Naive thymus-derived CD8-positive, alpha-beta T cell (primary cell): ENCODE measurements at regions not wholly inside any gene's neighbourhood (a gene's known extent, or its start where the extent isn't known, plus 50 kb on each side); places are given as distances from the start of the nearest gene placed in this dataset.
"Not testable (repeated sequence)": the region's sequence is repeated elsewhere in the genome, so short reads cannot be mapped to it uniquely, and the experiment has no call there.

Source experiments
- ATAC-seq, 2 donors: fragments of 150-1000 bp; cut with Tn5 transposase in 1 of 2; sonication (Bioruptor Pico), chemical (Tn5 transposase) in 1 of 2; 1 replicate in 1 of 2; 2 replicates in 1 of 2; pipeline ENCODE4 v1.10.0; 2021; ENCODE audit warnings: mild to moderate bottlenecking in 2 of 2, moderate library complexity in 2 of 2
- POLR2A ChIA-PET: fragments of 350-600 bp; sonication (Branson Sonifier 250); formaldehyde crosslinking; loops from one replicate; lab custom pipeline; 2021; ENCODE audit warnings: antibody characterized with exemption; lab: Charles Lee
- DNase-seq, 10 donors: peaks; one replicate each; pipeline versions ENCODE4 v3.0.0 to v3.0.0-alpha.2; 2020 to 2022
- H3K27ac Mint-ChIP-seq, 10 donors: one replicate each; pipeline ENCODE4 v1.8.0; 2020 to 2022; ENCODE audit warnings: mild to moderate bottlenecking in 10 of 10, mixed read lengths in 10 of 10, moderate library complexity in 4 of 10, inconsistent platforms in 1 of 10
- H3K27me3 Mint-ChIP-seq, 5 donors: one replicate each; pipeline ENCODE4 v1.8.0; 2021 to 2022; ENCODE audit warnings: mixed read lengths in 5 of 5
- H3K36me3 Mint-ChIP-seq, 3 donors: one replicate each; pipeline ENCODE4 v1.8.0; 2020 to 2022; ENCODE audit warnings: mixed read lengths in 3 of 3, mild to moderate bottlenecking in 2 of 3, inconsistent platforms in 1 of 3
- H3K4me1 Mint-ChIP-seq, 4 donors: one replicate each; pipeline ENCODE4 v1.8.0; 2021 to 2022; ENCODE audit warnings: mixed read lengths in 4 of 4
- H3K4me3 Mint-ChIP-seq, 10 donors: one replicate each; pipeline ENCODE4 v1.8.0; 2020 to 2022; ENCODE audit warnings: mild to moderate bottlenecking in 10 of 10, mixed read lengths in 10 of 10, moderate library complexity in 6 of 10, inconsistent platforms in 1 of 10
- H3K9me3 Mint-ChIP-seq, 9 donors: one replicate each; pipeline ENCODE4 v1.8.0; 2020 to 2022; ENCODE audit warnings: mixed read lengths in 9 of 9, mild to moderate bottlenecking in 3 of 9, inconsistent platforms in 1 of 9, moderate library complexity in 1 of 9

DNA sequence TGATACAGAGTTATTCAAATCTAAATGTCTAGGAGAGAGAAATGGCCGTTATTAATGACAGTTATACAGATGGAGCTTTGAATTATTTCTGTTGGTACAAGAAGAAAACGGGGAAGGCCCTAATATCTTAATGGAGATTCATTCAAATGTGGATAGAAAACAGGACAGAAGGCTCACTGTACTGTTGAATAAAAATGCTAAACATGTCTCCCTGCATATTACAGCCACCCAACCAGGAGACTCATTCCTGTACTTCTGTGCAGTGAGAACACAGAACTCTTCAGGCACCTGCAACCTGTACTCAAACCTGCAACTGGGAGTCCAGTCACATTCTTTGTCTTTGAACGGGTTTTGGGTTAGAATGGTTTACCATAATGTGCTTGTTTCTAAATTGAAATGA, 403.2 kb downstream of the DAD1 start:
- no peak for DNase-seq

DNA sequence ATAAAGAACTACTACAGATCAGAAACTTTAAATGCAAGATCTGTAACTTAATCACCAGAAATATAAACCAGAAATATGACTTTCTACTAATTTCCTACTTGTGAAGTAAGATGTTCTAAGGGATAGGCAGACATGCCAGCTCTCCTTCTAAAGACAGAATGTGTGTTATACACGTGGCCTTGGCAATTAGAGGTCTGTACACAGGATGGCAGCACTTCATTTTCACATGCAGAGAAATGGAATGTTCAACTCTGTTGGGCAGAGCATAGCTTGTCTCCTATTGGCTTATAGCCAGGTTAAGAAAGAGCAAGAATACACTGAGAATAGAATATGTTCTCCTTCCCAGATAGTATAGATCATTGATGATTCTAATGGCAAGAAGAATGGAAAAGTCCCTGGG, 403.8 kb downstream of the DAD1 start:
- Mint-ChIP-seq H3K4me3 (no peak overlapping the region), H3K4me1 (peaks cover 0 to 4% (median under 1%) of the 10 kb centered on the region in 4 donors), H3K27me3 (peaks cover 0 to 6% (median 0%) of the 10 kb centered on the region in 5 donors), H3K36me3 (no peaks in the 10 kb centered on the region), H3K9me3 (no peaks in the 10 kb centered on the region), H3K27ac (no peak overlapping the region)
- DNase-seq (no peak), ATAC-seq (no peak)
- POLR2A ChIA-PET, result no interaction called here

More for the DNA sequence above, 403.2 kb downstream of the DAD1 start:
- Mint-ChIP-seq H3K4me1 (peaks cover 0 to under 1% (median 0%) of the 10 kb centered on the region in 4 donors), H3K36me3 (no peaks in the 10 kb centered on the region), H3K4me3 (no peak overlapping the region), H3K27me3 (peaks cover 0 to 5% (median 0%) of the 10 kb centered on the region in 5 donors), H3K27ac (peak overlapping the region in 1 of 10 donors; percentile 80), H3K9me3 (no peaks in the 10 kb centered on the region)
- ATAC-seq, result no peak
- POLR2A ChIA-PET, result no interaction called here

DNA sequence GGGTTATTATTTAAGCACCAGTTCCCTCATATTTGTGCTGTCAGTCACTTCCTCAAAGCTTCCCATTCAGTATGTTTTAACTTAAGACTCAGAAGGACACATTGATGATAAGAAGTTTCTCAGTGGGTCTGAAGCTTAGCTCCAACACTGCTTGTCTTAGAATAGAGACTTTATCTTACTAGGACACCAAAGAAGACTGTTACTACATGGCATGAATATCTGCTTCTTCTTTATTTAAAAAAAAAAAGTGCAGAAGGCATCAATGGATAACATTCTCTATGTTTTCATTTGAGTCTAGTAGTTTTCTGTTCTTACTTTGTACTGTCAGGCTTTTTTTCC, 404.2 kb downstream of the DAD1 start:
- no peak for DNase-seq
- H3K4me1 Mint-ChIP-seq, result peaks cover 0 to 8% (median 3%) of the 10 kb centered on the region in 4 donors
- no peak overlapping the region for H3K4me3 Mint-ChIP-seq
- ATAC-seq, result no peak
- POLR2A ChIA-PET, result no interaction called here
- no peaks in the 10 kb centered on the region for H3K9me3 Mint-ChIP-seq
- peaks cover 0 to 8% (median 0%) of the 10 kb centered on the region in 5 donors for H3K27me3 Mint-ChIP-seq
- H3K36me3 Mint-ChIP-seq, result no peaks in the 10 kb centered on the region
- no peak overlapping the region for H3K27ac Mint-ChIP-seq

GRCh38 chr14:22184157-22184829, 404.7 kb downstream of the DAD1 start:
- Mint-ChIP-seq H3K4me1 (peaks cover 0 to 11% (median 4%) of the 10 kb centered on the region in 4 donors), H3K4me3 (no peak overlapping the region), H3K9me3 (no peaks in the 10 kb centered on the region), H3K27me3 (peaks cover 0 to 8% (median 0%) of the 10 kb centered on the region in 5 donors), H3K27ac (no peak overlapping the region), H3K36me3 (no peaks in the 10 kb centered on the region)
- POLR2A ChIA-PET, result no interaction called here
- DNase-seq (no peak), ATAC-seq (no peak)

DNA sequence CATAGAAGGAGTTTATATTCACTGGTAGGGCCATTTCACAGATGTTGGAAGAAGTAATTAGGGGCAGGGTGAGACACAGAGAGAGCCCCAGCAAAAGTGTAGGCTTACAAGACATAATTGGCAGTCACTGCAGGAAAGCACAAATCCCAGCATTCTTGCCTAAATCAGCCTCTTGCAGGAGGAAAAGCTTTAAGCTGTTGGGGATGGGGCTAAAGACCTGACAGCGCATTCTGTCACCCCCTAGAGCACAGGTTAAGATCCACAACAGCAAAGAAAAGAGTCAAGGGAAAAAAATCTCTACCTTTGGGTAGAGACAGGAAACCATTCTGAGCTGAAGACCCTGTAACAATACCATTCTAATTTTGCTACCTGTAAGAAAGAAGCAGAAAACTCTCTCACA, 409.0 kb downstream of the DAD1 start:
- POLR2A ChIA-PET, result no interaction called here
- Mint-ChIP-seq H3K9me3 (no peaks in the 10 kb centered on the region), H3K27me3 (peaks cover 0 to 7% (median 0%) of the 10 kb centered on the region in 5 donors), H3K27ac (no peak overlapping the region), H3K4me1 (peaks cover 0 to 30% (median 19%) of the 10 kb centered on the region in 4 donors), H3K4me3 (peak overlapping the region in 1 of 10 donors; percentile 43), H3K36me3 (no peaks in the 10 kb centered on the region)
- DNase-seq (no peak), ATAC-seq (no peak)

- peaks cover 0 to 30% (median 19%) of the 10 kb centered on the region in 4 donors for H3K4me1 Mint-ChIP-seq
- no peaks in the 10 kb centered on the region for H3K36me3 Mint-ChIP-seq
- H3K4me3 Mint-ChIP-seq, result no peak overlapping the region
- no peak overlapping the region for H3K27ac Mint-ChIP-seq
- no peaks in the 10 kb centered on the region for H3K9me3 Mint-ChIP-seq
- POLR2A ChIA-PET, result interaction anchor here (0.5 kb wide), 1 partner anchor 552 kb away, joined by 3 read pairs; no protein-coding TSS in a partner anchor
- DNase-seq (no peak), ATAC-seq (no peak)
- H3K27me3 Mint-ChIP-seq, result peaks cover 0 to 7% (median 0%) of the 10 kb centered on the region in 5 donors
Observed at GRCh38 chr14:22179190-22179589, 409.8 kb downstream of the DAD1 start.

DNA sequence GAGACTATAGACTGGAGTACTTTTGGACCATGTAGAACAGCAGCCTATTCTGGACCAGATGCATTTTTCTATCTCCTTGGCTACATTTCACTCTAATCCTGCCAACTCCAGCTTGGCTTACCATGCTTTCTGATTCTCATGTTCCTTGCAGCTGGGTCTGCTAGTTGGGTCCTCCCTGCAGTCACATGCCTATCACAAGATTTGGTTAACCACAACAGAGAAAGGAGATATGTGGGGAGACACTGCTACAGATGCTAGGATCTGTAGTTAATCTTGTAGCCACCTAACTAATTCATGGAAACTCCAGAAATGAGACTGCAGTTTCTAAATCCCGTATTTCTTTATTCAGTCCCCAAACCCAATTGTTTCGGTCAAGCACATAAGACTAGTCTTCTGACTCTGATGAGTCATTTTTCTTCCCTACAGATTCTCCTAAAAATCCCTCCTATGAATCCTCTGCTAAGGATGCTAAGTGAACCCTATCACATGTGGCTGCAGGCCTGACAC, 410.6 kb downstream of the DAD1 start:
- peak overlapping the region in 3 of 10 donors; percentile 8 to 63 (median 14) for H3K4me3 Mint-ChIP-seq
- H3K27ac Mint-ChIP-seq, result peak overlapping the region in 6 of 10 donors; percentile 16 to 84 (median 60)

DNA sequence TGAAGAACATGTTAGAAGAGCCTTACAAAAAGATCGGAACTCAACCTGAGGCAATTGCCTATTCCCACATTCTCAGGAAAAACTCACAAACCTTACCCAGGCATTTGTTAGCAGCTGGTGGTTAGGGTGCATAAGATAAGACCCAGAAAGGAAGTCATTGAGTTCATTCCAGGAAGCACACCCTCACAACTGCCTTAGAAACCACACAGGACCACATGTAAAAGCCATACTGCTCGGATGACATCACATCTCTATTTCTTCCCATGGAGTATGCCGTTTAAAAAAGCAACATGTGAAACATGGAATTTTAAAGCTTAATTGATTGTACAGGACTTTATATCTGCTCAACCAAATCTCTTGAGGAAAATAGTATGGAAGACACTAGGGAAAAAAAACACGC, 411.2 kb downstream of the DAD1 start:
- Mint-ChIP-seq H3K4me3 (peak overlapping the region; percentile 8 to 70 (median 44)), H3K4me1 (peaks cover 0 to 30% (median 19%) of the 10 kb centered on the region in 4 donors), H3K9me3 (no peaks in the 10 kb centered on the region), H3K27me3 (peaks cover 0 to 7% (median 0%) of the 10 kb centered on the region in 5 donors), H3K27ac (peak overlapping the region in 8 of 10 donors; percentile 1 to 84 (median 60)), H3K36me3 (peaks cover 0 to 2% (median 0%) of the 10 kb centered on the region in 3 donors)
- POLR2A ChIA-PET, result no interaction called here
- DNase-seq, result peak in 2 of 10 donors; percentile 16 to 41
- peak; percentile 65 to 86 for ATAC-seq

More for the DNA sequence above, 410.6 kb downstream of the DAD1 start:
- Mint-ChIP-seq H3K4me1 (peaks cover 0 to 30% (median 19%) of the 10 kb centered on the region in 4 donors), H3K36me3 (peaks cover 0 to 2% (median 0%) of the 10 kb centered on the region in 3 donors), H3K27me3 (peaks cover 0 to 7% (median 0%) of the 10 kb centered on the region in 5 donors), H3K9me3 (no peaks in the 10 kb centered on the region)
- peak in 1 of 10 donors; percentile 26 for DNase-seq
- peak; percentile 57 to 69 for ATAC-seq
- POLR2A ChIA-PET, result no interaction called here

- POLR2A ChIA-PET, result no interaction called here
- DNase-seq (no peak), ATAC-seq (no peak)
- H3K4me3 Mint-ChIP-seq, result peak overlapping the region in 4 of 10 donors; percentile 10 to 63 (median 45)
- no peaks in the 10 kb centered on the region for H3K9me3 Mint-ChIP-seq
- H3K27ac Mint-ChIP-seq, result peak overlapping the region in 5 of 10 donors; percentile 18 to 88 (median 27)
- peaks cover 0 to 2% (median 1%) of the 10 kb centered on the region in 3 donors for H3K36me3 Mint-ChIP-seq
- H3K27me3 Mint-ChIP-seq, result peaks cover 0 to 4% (median 0%) of the 10 kb centered on the region in 5 donors
- H3K4me1 Mint-ChIP-seq, result peaks cover 0 to 30% (median 20%) of the 10 kb centered on the region in 4 donors
Observed at GRCh38 chr14:22176957-22177356, 412.1 kb downstream of the DAD1 start.

GRCh38 chr14:22175278-22175558, 413.8 kb downstream of the DAD1 start:
- not testable (repeated sequence) for H3K36me3 Mint-ChIP-seq
- peak overlapping the region in 2 of 10 donors; percentile 10 to 18 for H3K4me3 Mint-ChIP-seq

DNA sequence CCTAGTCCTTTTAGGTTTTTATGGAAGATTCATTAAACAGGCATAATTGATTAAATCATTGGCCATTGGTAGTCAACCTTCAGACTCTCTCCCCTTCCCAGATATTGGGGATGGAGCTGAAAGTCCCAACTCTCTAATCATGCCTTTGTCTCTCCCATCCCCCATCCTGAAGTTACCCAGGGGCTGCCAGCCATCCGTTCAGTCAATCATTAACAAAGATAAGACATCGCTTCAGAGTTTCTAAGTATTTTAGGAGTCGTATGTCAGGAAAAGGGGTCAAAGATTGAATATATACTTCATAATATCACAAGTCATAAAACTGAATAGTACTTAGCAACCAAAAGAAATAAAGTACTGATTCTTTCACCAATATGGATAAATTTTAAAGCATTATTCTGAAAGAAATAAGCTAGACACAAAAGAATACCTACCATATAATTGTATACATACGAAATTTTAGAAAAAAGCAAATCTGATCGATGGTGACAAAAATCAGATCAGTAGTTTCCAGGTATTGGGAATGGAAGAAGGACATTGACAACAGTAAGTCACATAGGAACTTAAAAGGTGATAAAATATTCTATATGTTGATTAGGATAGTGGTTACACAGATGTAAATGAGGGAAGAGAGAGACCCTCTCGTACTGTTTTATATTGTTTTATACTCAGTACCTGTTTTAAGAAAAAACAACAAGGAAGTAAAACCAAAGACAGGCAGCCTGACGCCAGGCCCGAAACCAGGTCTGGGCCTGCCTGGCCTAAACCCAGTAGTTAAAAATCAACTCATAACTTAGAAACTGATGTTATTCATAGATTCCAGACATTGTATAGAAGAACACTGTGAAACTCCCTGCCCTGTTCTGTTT, 414.4 kb downstream of the DAD1 start:
- H3K9me3 Mint-ChIP-seq, result no peaks in the 10 kb centered on the region
- DNase-seq (no peak), ATAC-seq (no peak)
- H3K27ac Mint-ChIP-seq, result peak overlapping the region in 4 of 10 donors; percentile 49 to 82 (median 66)
- POLR2A ChIA-PET, result no interaction called here
- H3K4me3 Mint-ChIP-seq, result peak overlapping the region in 2 of 10 donors; percentile 10 to 18
- peaks cover 0 to 21% (median 18%) of the 10 kb centered on the region in 4 donors for H3K4me1 Mint-ChIP-seq
- H3K36me3 Mint-ChIP-seq, result peaks cover 0 to 6% (median 4%) of the 10 kb centered on the region in 3 donors
- H3K27me3 Mint-ChIP-seq, result peaks cover 0 to 2% (median 0%) of the 10 kb centered on the region in 5 donors

More at GRCh38 chr14:22175278-22175558, 413.8 kb downstream of the DAD1 start:
- H3K27me3 Mint-ChIP-seq, DNase-seq, POLR2A ChIA-PET, ATAC-seq, H3K9me3 Mint-ChIP-seq: not testable (repeated sequence)
- Mint-ChIP-seq H3K4me1 (peaks cover 0 to 26% (median 21%) of the 10 kb centered on the region in 4 donors), H3K27ac (peak overlapping the region in 4 of 10 donors; percentile 49 to 82 (median 66))
